C4-2B (cell line): ENCODE measurements at regions not wholly inside any gene's neighbourhood (a gene's known extent, or its start where the extent isn't known, plus 50 kb on each side); places are given as distances from the start of the nearest gene placed in this dataset.

ENCODE experiments used
- H3K27ac ChIP-seq: fragments of 450-650 bp; 2 replicates; pipeline ENCODE4 v1.5.1; 2017
- CTCF ChIP-seq: fragments of 450-650 bp; conservative IDR thresholded peaks from 2 replicates; pipeline ENCODE4 v1.5.1; 2017; ENCODE audit warnings: mild to moderate bottlenecking
- ZFX ChIP-seq: fragments of 450-650 bp; IDR thresholded peaks from 2 replicates; pipeline ENCODE4 v1.6.1; 2017

- no peak overlapping the region for H3K27ac ChIP-seq
- TF ChIP-seq ZFX (no peak), CTCF (0 out of 2 replicates have a peak, but pooled peaks have one; percentile 17)
These were observed 500.5 kb upstream of the LRRN3 start for GRCh38 chr7:110590415-110590814.

DNA sequence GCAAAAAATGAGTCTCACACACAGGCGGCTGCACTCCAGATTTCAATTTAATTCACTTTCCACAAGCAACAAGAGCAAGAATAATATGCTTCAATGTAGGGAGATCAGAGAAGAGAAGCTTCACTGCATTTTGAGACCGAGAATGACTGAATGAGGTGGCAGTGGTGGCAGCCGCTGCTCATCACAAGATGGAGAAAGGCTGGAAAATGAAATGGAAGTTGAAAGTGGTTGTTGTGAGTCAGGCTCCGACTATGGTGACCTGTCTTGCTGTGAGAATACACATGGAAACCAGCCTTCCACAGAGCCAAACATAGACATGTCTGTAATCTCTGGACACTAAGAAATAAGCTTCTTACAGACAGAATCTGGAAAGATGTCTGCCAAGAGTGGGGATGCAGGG, 499.6 kb upstream of the LRRN3 start:
- TF ChIP-seq CTCF (no peak), ZFX (no peak)
- H3K27ac ChIP-seq, result no peak overlapping the region

DNA sequence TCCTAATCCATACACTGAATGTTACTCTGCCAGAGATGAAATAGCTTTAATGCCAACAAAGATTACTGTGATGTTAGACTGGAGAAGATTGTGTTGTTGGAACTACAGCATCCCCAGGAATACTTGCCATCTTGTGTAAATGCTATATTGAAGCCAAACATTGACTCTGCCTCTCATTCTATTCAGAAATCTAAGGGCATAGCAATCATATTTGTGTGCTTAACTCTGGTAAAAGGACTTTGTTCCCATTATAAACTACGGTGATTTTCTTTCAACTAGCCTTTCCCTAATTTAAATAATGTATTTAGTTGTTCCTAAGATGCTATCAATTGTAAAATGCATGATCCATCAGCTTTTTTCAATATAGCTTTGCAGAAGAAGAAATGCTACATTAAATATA, 498.4 kb upstream of the LRRN3 start:
- no peak overlapping the region for H3K27ac ChIP-seq
- TF ChIP-seq ZFX (no peak), CTCF (no peak)

DNA sequence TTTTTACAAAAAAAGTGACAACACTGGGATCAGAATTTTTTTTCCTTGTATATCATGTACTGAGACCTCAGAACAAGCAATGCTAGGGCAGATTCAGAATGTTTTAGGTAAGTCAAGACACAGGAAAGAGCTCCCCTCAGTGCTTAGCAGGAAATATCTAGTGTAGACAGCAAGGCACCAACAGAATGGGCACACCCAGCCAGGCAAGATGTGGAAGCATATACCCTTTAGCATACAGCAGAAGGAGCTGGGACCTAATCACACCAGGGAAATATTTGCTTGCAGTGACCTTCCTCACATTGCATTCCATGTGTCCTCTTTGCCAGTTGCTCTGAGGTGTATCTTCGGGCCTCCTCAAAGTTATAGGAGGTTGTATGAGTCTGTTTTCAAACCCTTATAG, 497.6 kb upstream of the LRRN3 start:
- TF ChIP-seq CTCF (no peak), ZFX (no peak)
- no peak overlapping the region for H3K27ac ChIP-seq

DNA sequence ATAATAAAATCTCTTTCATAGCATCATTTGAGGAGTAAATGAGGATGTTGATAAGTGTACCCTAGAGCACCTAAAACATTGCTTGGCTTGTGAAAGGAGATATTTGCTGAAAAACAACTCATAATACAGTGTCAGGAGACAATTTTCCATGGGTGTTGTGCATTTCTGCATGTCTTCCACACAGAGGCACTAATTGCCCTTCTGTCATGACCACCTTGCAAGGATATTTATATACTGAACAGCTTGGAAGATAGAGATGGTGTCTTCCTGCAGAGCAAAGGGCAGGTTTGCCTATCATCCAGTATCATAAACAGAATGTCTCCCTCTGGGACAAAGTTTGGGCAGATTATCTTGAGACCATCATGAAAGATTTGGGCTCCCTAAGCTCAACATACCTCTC, 495.2 kb upstream of the LRRN3 start:
- H3K27ac ChIP-seq, result no peak overlapping the region
- no peak for TF ChIP-seq ZFX
- peak; percentile 25 for TF ChIP-seq CTCF

DNA sequence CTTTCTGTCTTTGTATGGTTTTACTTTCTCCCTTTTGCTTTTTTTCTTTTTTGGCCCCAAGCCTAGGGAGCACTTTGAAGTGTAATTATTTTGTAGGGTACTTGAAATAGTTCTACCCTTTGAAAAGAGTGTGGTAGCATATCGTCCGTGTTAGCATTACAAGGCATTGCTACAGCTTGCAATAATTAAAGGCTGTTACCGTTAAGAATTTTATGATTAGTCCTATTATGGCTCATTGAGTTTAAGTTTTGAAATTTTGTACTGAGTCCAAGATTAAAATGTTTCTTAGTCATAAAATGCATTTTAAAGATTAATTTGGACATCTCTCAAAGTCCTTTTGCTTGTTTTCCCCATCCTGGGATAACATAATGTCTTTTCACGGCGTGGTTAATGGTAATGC, 490.0 kb upstream of the LRRN3 start:
- no peak overlapping the region for H3K27ac ChIP-seq
- TF ChIP-seq CTCF (no peak), ZFX (no peak)

DNA sequence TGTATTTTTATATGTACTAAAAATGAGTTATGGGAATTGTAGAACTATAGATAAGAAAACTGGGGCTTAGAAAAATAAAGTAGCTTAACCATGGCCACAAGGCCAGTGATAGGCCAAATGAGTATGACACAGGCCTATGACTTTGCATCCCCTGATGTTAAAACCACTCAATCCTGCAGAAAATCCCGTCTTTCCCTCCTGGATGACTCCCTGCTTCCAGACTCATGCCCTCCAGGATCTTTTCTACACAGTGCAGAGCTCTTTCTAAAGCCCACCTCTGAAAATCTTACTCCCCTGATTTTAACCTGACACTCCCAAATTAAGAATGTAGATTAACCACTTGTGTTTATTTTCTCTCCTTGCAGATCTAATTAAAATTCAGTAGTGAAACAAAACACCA, 489.2 kb upstream of the LRRN3 start:
- no peak for TF ChIP-seq CTCF
- TF ChIP-seq ZFX, result no peak
- no peak overlapping the region for H3K27ac ChIP-seq
